GM19395 (cell line): ENCODE measurements at regions not wholly inside any gene's neighbourhood (a gene's known extent, or its start where the extent isn't known, plus 50 kb on each side); places are given as distances from the start of the nearest gene placed in this dataset.
A peak's percentile ranks its signal among the peaks of the same experiment; 100 is the strongest.
"Not testable (repeated sequence)": the region's sequence is repeated elsewhere in the genome, so short reads cannot be mapped to it uniquely, and the experiment has no call there.

Experiments used
- ATAC-seq: cut with Tn5 transposase; IDR thresholded peaks from one replicate; pipeline ENCODE4 v1.9.1; 2021; ENCODE audit warnings: mild to moderate bottlenecking, moderate library complexity; ENCODE audit not compliant: unreplicated experiment

GRCh38 chr5:158226496-158226895 is 367.6 kb upstream of the CLINT1 start:
- no peak for ATAC-seq

- ATAC-seq: no peak
Measured at GRCh38 chr5:158224253-158224652, 365.3 kb upstream of the CLINT1 start.

GRCh38 chr5:158223054-158223600 is 364.2 kb upstream of the CLINT1 start:
- no peak for ATAC-seq

DNA sequence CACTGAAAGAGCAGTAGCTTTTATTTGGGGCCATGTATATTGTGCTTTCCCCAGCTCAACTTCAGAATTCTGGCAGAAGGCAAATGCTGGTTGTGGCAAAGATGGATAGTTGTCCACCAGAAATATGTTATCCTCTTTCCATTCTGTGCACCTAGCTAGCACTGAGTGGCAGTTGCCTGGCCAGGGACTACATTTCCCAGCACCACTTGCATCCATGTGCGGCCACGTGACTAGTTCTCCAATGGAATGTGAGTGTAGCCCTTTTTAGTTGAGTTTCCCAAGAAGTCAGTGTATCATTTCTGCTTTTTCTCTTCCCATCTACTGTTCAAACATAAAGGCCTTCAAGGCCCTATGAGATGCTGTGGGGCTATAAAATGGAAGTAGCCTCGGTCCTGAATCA is 354.0 kb upstream of the CLINT1 start:
- no peak for ATAC-seq

GRCh38 chr5:158212237-158212636 is 353.3 kb upstream of the CLINT1 start:
- ATAC-seq: no peak

DNA sequence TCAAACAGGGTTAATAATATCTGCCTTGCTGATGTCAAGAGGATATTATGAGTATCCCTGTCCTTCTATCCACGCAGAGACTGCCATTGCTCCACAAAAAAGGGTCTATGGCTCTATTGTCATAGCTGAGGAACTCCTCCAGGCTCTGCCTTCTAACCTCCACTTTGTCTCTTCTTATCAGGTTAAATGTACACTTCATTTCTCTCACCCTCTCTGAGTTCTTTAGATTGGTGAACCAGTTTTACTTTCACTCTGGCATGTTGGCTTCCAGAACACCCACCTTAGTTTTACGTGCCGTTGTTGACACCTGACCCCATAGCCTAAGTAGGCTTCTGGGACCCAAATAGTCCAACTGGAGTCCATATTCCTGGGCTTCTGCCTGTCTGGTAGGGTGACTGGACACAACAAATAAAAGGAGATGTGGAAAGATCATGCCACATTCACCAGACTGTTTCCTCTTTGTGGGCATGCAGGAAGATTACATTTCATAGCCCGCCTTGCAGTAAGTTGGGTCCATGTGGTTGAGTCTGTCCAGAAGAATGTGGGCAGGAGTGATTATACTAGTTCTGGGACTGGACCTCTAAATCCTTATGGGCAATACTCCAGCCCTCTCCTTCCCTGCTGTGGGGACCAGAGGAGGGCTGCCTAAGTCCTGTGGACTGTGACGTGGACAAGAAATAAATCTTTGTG is 350.4 kb upstream of the CLINT1 start:
- ATAC-seq: no peak

DNA sequence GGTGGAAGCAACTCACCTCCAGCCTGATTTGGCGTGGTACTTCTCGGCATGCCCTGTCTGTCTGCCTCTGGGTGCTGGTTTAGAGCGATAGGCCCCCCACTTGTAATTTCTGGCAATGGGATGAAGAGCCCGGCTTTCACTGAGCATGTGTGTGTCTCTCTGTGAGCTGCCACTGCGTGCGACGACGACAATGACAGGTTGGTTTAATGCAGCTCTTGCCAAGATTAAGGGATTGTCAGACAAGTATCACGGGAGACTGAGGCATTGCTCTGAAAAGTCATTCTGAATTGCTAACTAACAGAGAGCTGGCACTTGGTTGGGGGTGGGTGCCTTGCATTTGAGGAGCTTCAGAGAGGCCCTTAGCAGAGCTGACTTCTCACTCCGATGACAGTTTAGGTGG is 348.8 kb upstream of the CLINT1 start:
- no peak for ATAC-seq

DNA sequence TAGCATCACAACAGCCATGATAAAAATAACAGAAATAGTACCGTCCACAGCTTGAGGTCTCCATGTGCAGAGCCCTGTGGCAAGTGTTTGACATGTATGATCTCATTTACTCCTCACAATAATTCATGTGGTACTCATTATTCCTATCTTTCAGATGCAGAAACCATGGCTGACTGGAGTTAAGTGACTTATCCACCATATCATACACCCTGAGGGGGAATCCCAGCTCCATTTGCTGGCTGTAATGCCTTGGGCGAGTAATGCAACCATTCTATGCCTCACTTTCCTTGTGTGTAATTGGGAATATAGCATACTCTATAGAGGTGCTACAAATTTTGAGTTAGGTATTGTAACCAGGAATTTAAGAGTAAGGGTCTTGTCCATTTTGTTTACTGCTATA is 347.0 kb upstream of the CLINT1 start:
- ATAC-seq: no peak

GRCh38 chr5:158203261-158203660 is 344.3 kb upstream of the CLINT1 start:
- no peak for ATAC-seq

DNA sequence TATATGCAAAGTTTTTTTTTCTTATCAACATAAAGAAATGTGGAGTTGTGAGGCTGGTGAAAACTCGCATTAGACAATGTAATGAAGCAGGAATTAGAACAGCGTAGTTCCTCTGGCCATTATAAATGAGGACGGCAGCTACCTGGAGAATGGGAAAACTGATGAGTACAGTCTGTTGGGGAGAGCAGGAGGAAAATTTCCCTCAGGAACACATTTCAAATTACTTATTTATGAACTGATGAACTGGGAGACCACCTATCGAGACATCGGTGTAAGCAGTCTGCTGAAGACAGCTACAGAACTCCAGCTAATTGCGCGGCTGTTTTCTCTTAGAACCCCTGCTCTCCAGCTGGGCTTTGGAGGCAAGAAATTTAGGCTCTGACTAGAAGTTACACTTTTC is 343.9 kb upstream of the CLINT1 start:
- ATAC-seq: no peak

DNA sequence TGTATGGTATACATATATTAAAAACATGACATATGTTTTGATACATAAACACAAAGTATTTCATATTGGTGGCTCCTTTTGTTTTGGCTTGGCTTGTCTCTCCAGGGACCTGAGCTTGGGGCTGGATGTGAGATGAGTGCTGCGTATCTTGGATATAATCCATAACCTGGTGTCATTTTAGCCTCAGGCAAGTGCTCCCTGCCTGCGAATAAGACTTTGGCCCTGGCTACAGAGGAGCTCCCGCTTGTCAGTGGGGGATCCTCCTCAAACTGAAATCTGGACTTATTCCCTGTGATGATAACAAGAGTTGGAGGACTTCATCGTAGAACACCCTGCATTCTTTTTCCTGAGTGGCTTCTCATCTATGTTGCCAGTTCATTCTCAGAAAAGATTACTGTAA is 341.7 kb upstream of the CLINT1 start:
- ATAC-seq: no peak

DNA sequence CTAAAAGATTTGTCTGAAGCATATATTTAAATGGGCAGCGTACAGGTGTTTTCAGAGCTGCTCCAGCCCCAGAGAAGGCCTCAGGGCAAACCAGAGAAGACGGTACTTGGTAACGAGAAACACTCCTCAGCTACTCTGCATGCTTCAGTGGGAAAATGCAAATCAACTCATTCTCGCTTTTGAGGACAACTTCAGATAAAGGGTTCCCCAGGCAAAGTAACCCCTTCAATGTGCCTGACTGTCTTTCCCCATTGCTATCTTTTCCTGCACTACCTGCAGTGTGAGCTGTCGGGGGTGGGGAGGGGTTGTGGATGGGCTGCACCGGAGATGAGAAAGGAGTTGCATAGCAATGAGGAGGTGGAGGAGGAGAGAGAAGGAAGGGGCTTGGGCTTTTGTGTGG is 339.7 kb upstream of the CLINT1 start:
- peak; percentile 99 for ATAC-seq

GRCh38 chr5:158195416-158196210 is 336.7 kb upstream of the CLINT1 start:
- no peak for ATAC-seq

DNA sequence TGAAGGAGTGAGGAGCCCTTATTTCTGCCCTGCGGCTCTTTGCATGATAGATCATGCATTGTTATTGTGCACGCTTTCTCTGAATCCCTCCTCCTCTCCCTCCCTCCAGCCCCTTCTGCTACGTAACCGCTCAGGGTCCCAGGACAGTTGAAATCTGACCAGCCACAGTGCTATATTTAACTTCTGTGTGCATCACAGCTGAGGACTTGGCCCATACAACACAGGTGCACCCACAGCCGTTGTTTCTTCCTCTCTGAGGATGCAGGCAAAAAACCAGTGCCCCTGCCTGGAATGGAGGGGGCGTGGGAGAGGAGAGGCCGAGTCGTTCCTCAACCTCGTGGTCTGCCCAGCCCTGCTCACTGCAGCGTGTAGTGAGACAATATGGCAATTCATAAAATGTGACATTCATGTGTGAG is 335.6 kb upstream of the CLINT1 start:
- ATAC-seq: no peak

GRCh38 chr5:158193395-158193794 is 334.4 kb upstream of the CLINT1 start:
- ATAC-seq: not testable (repeated sequence)

- ATAC-seq: no peak
Measured at GRCh38 chr5:158180407-158180806, 321.5 kb upstream of the CLINT1 start.

- no peak for ATAC-seq
Measured at GRCh38 chr5:158179271-158179670, 320.3 kb upstream of the CLINT1 start.

DNA sequence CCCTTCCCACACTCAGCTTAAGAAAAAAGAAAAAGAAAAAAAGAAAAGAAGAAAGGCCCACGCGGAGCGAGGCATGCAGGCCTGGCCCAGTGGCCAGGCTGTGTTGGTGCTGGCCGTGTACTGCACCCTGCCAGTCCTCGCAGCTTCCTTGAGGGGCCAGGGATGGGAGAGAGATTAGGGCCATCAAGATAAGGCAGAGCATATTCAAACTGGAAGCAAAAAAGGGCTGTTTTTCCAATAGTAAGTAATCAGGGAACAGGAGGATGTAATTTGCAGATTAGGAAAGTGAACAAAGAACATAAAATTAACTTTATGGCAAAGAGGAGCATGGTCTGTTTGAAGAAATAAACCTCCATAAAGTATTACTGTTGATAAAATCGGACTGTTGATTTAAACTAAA is 319.6 kb upstream of the CLINT1 start:
- ATAC-seq: no peak

GRCh38 chr5:158177146-158177545 is 318.2 kb upstream of the CLINT1 start:
- ATAC-seq: no peak

DNA sequence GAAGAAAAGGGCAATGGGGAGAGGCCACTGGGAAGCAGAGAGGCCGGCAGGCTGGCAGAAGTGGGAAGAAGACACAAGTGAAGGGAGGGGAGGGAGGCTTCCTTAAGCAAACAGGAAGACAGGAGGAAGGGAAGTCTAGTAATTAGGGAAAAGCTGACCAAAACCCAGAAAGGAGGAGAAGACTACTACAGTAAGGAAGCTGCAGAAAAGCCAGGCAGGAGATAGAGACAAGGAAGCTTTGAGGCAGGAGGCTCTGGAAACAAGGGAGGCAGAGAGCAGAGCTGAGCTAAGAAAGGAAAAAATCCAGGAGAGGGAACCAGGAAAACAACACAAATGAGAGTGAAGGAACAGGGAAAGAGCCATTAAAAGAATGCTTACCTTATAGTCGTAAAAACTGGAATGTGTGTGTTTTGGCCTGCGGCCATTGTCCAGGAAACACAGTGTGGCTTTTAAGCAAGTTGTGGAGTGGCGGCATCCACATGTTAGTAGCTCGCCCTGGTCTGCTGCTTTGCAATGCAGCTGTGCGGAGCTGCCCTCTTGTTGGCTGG is 317.1 kb upstream of the CLINT1 start:
- no peak for ATAC-seq

GRCh38 chr5:158174918-158175851 is 316.2 kb upstream of the CLINT1 start:
- ATAC-seq: peak; percentile 63
